HepG2 (cell line): ENCODE measurements at regions not wholly inside any gene's neighbourhood (a gene's known extent, or its start where the extent isn't known, plus 50 kb on each side); places are given as distances from the start of the nearest gene placed in this dataset.

Experiments used
- ATAC-seq: fragments of 200-7000 bp; cut with Tn5 transposase; 3 replicates; pipeline ENCODE4 v1.9.1; 2020; ENCODE audit warnings: mild to moderate bottlenecking, moderate library complexity
- BruUV-seq: library from RNA; stranded (reverse); fragments of 400-500 nt; replicated peaks from 2 replicates; lab custom pipeline; 2021; lab: Mats Ljungman, UMichigan
- CTCF ChIA-PET: fragments of 300-600 bp; formaldehyde crosslinking; extraction: SDS; loops from one replicate; lab custom pipeline; 2021; ENCODE audit warnings: low total read pairs, inconsistent platforms, low intra/inter-chr PET ratio; lab: Yijun Ruan, JAX
- POLR2A ChIA-PET: fragments of 350-600 bp; sonication (Branson Sonifier 250); formaldehyde crosslinking; loops from one replicate; lab custom pipeline; 2020; ENCODE audit warnings: antibody characterized with exemption, inconsistent platforms; lab: Yijun Ruan, JAX
- DNase-seq: peaks from one replicate; pipeline ENCODE4 v3.0.0-alpha.2; 2015; ENCODE audit warnings: low spot score
- FAIRE-seq: peaks from 3 replicates; lab custom pipeline; 2011; peaks lifted over from hg19 to GRCh38; lab: Jason Lieb, UNC
- H2AFZ ChIP-seq: one replicate; pipeline ENCODE4 v1.6.1; 2011; ENCODE audit warnings: low read length, inconsistent platforms
- H3K27ac ChIP-seq: fragments of 300-600 bp; 3 replicates; pipeline ENCODE4 v1.8.0; 2011; ENCODE audit warnings: mixed run types, mild to moderate bottlenecking, mixed read lengths, low read length, inconsistent platforms; ENCODE audit not compliant: insufficient read depth; ENCODE audit errors: extremely low read length
- H3K27me3 ChIP-seq, 2 experiments: fragments of 200-600 bp in 1 of 2; 2 replicates in 1 of 2; 3 replicates in 1 of 2; pipeline versions ENCODE4 v1.6.0 to v1.8.0; 2011; ENCODE audit warnings: low read length in 2 of 2, mild to moderate bottlenecking in 2 of 2, moderate library complexity in 2 of 2, inconsistent platforms in 1 of 2; ENCODE audit not compliant: insufficient read depth in 2 of 2, control insufficient read depth in 1 of 2
- H3K36me3 ChIP-seq, 2 experiments: fragments of 200-600 bp in 1 of 2; replicated peaks in 1 of 2; 2 replicates in 1 of 2; 3 replicates in 1 of 2; pipeline versions ENCODE4 v1.5.1 to v1.8.0; 2011; ENCODE audit warnings: low read length in 2 of 2, inconsistent platforms in 1 of 2; ENCODE audit not compliant: insufficient read depth in 2 of 2, control insufficient read depth in 1 of 2
- H3K4me1 ChIP-seq: 2 replicates; pipeline ENCODE4 v1.5.1; 2012; ENCODE audit warnings: low read length, inconsistent platforms; ENCODE audit not compliant: insufficient read depth
- H3K4me2 ChIP-seq: 2 replicates; pipeline ENCODE4 v1.6.0; 2011; ENCODE audit warnings: low read depth, low read length, inconsistent platforms
- H3K4me3 ChIP-seq, 3 experiments: fragments of 200-600 bp in 1 of 3; sonication (generic), shearing (Covaris generic) in 1 of 3; replicated peaks in 1 of 3; 2 replicates each; pipeline ENCODE4 v1.5.1; 2011 to 2016; ENCODE audit warnings: low read length in 3 of 3, inconsistent platforms in 2 of 3, low read depth in 2 of 3, mild to moderate bottlenecking in 2 of 3, control low read depth in 1 of 3, mixed read lengths in 1 of 3; ENCODE audit not compliant: insufficient read depth in 1 of 3
- H3K79me2 ChIP-seq: one replicate; pipeline ENCODE4 v1.6.1; 2011; ENCODE audit warnings: low read length, inconsistent platforms; ENCODE audit not compliant: insufficient read depth
- H3K9ac ChIP-seq: 2 replicates; pipeline ENCODE4 v1.6.0; 2011; ENCODE audit warnings: mild to moderate bottlenecking, low read depth, low read length, inconsistent platforms; ENCODE audit not compliant: insufficient read depth
- H3K9me3 ChIP-seq: 2 replicates; pipeline ENCODE4 v1.5.1; 2012; ENCODE audit warnings: mild to moderate bottlenecking, low read length
- H4K20me1 ChIP-seq: 2 replicates; pipeline ENCODE4 v1.6.0; 2011; ENCODE audit warnings: inconsistent platforms, mild to moderate bottlenecking, low read length, moderate library complexity; ENCODE audit not compliant: insufficient read depth
- ETS1 ChIP-seq: sonication (generic); formaldehyde crosslinking; IDR thresholded peaks from 2 replicates; pipeline ENCODE4 v1.4.0; 2020; ENCODE audit warnings: missing genetic modification reagents
- ETV6 ChIP-seq: sonication (generic); formaldehyde crosslinking; conservative IDR thresholded peaks from 2 replicates; pipeline ENCODE4 v1.4.0; 2020; ENCODE audit warnings: missing genetic modification reagents
- GLMP ChIP-seq: sonication (generic); formaldehyde crosslinking; IDR thresholded peaks from 2 replicates; pipeline ENCODE4 v1.9.0; 2021; ENCODE audit warnings: missing genetic modification reagents, mild to moderate bottlenecking, borderline replicate concordance
- IKZF4 ChIP-seq: sonication (generic); formaldehyde crosslinking; IDR thresholded peaks from 2 replicates; pipeline ENCODE4 v1.5.1; 2020; ENCODE audit warnings: borderline replicate concordance, mild to moderate bottlenecking, low read depth, missing genetic modification reagents; ENCODE audit errors: not compliant biosample characterization
- MTA3 ChIP-seq: sonication (generic); formaldehyde crosslinking; IDR thresholded peaks from 2 replicates; pipeline ENCODE4 v1.4.0; 2020; ENCODE audit warnings: missing genetic modification reagents
- SMYD3 ChIP-seq: sonication (generic); formaldehyde crosslinking; IDR thresholded peaks from 2 replicates; pipeline ENCODE4 v1.8.1; 2023; ENCODE audit warnings: mild to moderate bottlenecking, missing genetic modification reagents
- ZMAT5 ChIP-seq: sonication (generic); formaldehyde crosslinking; IDR thresholded peaks from 2 replicates; pipeline ENCODE4 v1.5.0; 2020; ENCODE audit warnings: mild to moderate bottlenecking, low read depth, missing genetic modification reagents, borderline replicate concordance
- ZNF414 ChIP-seq: sonication (generic); formaldehyde crosslinking; IDR thresholded peaks from 2 replicates; pipeline ENCODE4 v1.5.0; 2020; ENCODE audit warnings: missing genetic modification reagents
- ZNF510 ChIP-seq: sonication (generic); formaldehyde crosslinking; IDR thresholded peaks from 2 replicates; pipeline ENCODE4 v1.4.0; 2020; ENCODE audit warnings: low read depth, mild to moderate bottlenecking, missing genetic modification reagents
- ZNF564 ChIP-seq: sonication (generic); formaldehyde crosslinking; IDR thresholded peaks from 2 replicates; pipeline ENCODE4 v1.8.1; 2023; ENCODE audit warnings: mild to moderate bottlenecking, missing genetic modification reagents
- ZNF639 ChIP-seq: conservative IDR thresholded peaks from 2 replicates; pipeline ENCODE4 v1.6.1; 2018; ENCODE audit warnings: missing genetic modification reagents
- ZNF800 ChIP-seq: sonication (generic); formaldehyde crosslinking; IDR thresholded peaks from 2 replicates; pipeline ENCODE4 v1.4.0; 2020; ENCODE audit warnings: missing genetic modification reagents
- ZNF883 ChIP-seq: sonication (generic); formaldehyde crosslinking; IDR thresholded peaks from 2 replicates; pipeline ENCODE4 v1.5.1; 2020; ENCODE audit warnings: mild to moderate bottlenecking, missing genetic modification reagents; ENCODE audit errors: not compliant biosample characterization
- WGBS: methylation state at CpG from one replicate; pipeline ENCODE4 v1.1.6; 2017; ENCODE audit warnings: low lambda C conversion rate; 5-methylcytosine and 5-hydroxymethylcytosine counted together
- in situ Hi-C: cut with HindIII; loops from 2 replicates; pipeline ENCODE4 v1.10.0; 2017; ENCODE audit warnings: low pct_unique_long_range_greater_than_20kb; ENCODE audit not compliant: extremely low pct_ligation_motif_present
- intact Hi-C: fragments of 100-400 bp; cut with micrococcal nuclease; formaldehyde crosslinking; loops from one replicate; pipeline ENCODE4 v1.10.0; 2022; ENCODE audit not compliant: unreplicated experiment

GRCh38 chr9:113665756-113666155, 202.2 kb downstream of the RGS3 start (continued):
- TF ChIP-seq ZNF883 = no peak

- Histone ChIP-seq H3K27ac (no peak overlapping the region), H3K4me1 (no peaks in the 10 kb centered on the region), H3K36me3 (no peaks in the 10 kb centered on the region), H3K27me3 (peaks cover 3 to 10% of the 10 kb centered on the region in 2 experiments; a peak in 3 of 5 replicates), H3K9ac (no peak overlapping the region), H3K4me2 (no peak overlapping the region), H3K4me3 (no peak overlapping the region), H3K79me2 (no peaks in the 10 kb centered on the region), H4K20me1 (no peaks in the 10 kb centered on the region), H3K9me3 (no peaks in the 10 kb centered on the region), H2AFZ (no peak overlapping the region)
- intact Hi-C loops (no loop called here), in situ Hi-C loops (no loop called here)
- no peak for ATAC-seq
- POLR2A ChIA-PET = no interaction called here
- no TSS peak for BruUV-seq
- WGBS = 51% methylated on average over 3 of the region's 3 CpGs
- DNase-seq = no peak
- FAIRE-seq = no peak
- TF ChIP-seq ZNF414 (no peak), SMYD3 (CRISPR knock-in tag) (no peak), ETV6 (CRISPR knock-in tag) (no peak), GLMP (CRISPR knock-in tag) (no peak), ZNF800 (CRISPR knock-in tag) (no peak), ZMAT5 (CRISPR knock-in tag) (no peak), ZNF639 (CRISPR knock-in tag) (no peak), ZNF510 (CRISPR knock-in tag) (no peak), MTA3 (no peak), ZNF564 (CRISPR knock-in tag) (no peak), IKZF4 (CRISPR knock-in tag) (no peak), ETS1 (CRISPR knock-in tag) (no peak)
- CTCF ChIA-PET = no interaction called here
Measured at GRCh38 chr9:113668061-113668460, 204.5 kb downstream of the RGS3 start.
